PC-9 (cell line): ENCODE measurements at regions not wholly inside any gene's neighbourhood (a gene's known extent, or its start where the extent isn't known, plus 50 kb on each side); places are given as distances from the start of the nearest gene placed in this dataset.
A peak's percentile ranks its signal among the peaks of the same experiment; 100 is the strongest.

ENCODE experiments used
- CTCF ChIP-seq: fragments of 200-600 bp; sonication (generic); conservative IDR thresholded peaks from 2 replicates; pipeline ENCODE4 v1.6.1; 2017; ENCODE audit warnings: mixed run types, antibody characterized with exemption, mild to moderate bottlenecking, moderate library complexity
- EZH2 ChIP-seq: fragments of 200-600 bp; sonication (generic); IDR thresholded peaks from 2 replicates; pipeline ENCODE4 v1.8.0; 2017; ENCODE audit warnings: antibody characterized with exemption, low read depth

DNA sequence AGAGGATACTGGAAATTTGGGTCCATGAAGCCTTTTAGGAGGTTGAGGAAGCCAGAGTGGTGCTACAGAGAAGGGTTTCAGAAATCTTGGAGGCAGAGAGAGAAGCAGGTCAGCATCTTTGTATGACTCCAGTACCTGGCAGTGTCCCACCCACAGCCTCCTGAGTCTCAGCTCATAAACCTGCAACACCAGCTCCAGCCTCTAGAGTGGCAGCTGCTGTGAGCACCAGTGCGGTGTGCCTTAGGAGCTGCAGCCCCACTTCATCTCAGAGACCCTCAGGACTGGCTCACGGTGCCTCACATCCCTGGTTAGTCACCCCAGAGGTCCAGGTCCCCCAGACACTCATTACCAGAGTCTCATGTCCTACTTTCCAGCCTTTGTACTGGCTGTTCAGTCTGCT is 84.8 kb upstream of the PRKAR2B start:
- TF ChIP-seq EZH2 (no peak), CTCF (peak; percentile 41; the same call in 1 of the 2 replicates)
